PC-3 (cell line): ENCODE measurements at regions not wholly inside any gene's neighbourhood (a gene's known extent, or its start where the extent isn't known, plus 50 kb on each side); places are given as distances from the start of the nearest gene placed in this dataset.

ENCODE experiments used
- CTCF ChIP-seq: fragments of 300-600 bp; sonication (generic); conservative IDR thresholded peaks from 2 replicates; pipeline ENCODE4 v1.5.1; 2017; ENCODE audit warnings: antibody characterized with exemption, low read depth, mild to moderate bottlenecking, low read length
- EZH2 ChIP-seq: fragments of 300-600 bp; sonication (generic); IDR thresholded peaks from one replicate; pipeline ENCODE4 v1.6.1; 2017; ENCODE audit warnings: antibody characterized with exemption, mild to moderate bottlenecking, low read length; ENCODE audit not compliant: unreplicated experiment

GRCh38 chr2:196247976-196248280, 76.5 kb upstream of the STK17B start:
- no peak for TF ChIP-seq CTCF
- TF ChIP-seq EZH2: no peak
